ENCODE measurements at regions not wholly inside any gene's neighbourhood (a gene's known extent, or its start where the extent isn't known, plus 50 kb on each side); places are given as distances from the start of the nearest gene placed in this dataset.
"Not testable (repeated sequence)": the region's sequence is repeated elsewhere in the genome, so short reads cannot be mapped to it uniquely, and the experiment has no call there.

DNA sequence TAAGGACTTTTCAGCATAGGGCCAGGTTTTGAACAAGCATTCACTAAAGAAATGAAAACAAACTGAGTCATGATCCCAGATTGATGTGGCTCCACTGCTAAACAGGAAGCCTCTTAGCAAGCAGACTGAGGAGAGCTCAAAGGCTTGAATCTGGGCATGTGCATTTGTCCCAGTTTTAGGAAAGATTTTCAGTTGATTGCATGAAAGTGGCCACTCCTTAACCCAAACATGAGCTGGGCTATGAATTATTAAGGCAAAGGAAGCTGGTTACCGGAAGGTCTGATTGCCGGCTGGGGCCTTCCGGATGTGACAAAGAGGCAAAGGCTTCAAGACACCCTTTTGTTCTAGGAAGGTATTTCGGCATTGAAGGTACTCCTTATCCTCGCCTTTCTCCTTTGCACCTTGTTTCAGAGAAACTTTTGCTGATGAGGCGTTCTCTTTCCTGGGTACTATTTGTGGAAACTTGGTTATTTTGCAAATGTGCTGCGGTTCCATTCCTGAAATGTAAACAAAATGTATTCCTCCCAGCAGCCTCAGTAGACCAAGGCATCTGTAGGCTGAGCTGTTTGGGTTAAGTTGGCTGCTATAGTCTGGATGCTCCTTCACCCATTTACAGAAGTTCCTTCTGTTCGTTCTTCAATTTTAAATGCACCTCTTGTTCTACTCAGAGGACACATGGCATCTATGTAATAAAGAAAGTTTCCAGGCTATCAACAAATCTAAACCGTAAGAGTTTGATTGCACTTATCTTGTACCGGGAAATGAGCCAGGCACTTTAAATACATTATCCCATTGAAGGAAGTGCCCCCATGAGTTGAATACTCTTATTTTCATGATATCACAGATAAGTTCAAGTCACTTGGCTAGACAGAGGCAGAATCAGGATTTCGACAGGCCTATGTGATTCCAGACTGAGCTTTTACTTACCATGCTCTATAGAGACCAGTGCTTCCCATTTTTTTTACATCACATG lies 115.6 kb upstream of the METAP2 start:
- TF ChIP-seq, protein P1, sequence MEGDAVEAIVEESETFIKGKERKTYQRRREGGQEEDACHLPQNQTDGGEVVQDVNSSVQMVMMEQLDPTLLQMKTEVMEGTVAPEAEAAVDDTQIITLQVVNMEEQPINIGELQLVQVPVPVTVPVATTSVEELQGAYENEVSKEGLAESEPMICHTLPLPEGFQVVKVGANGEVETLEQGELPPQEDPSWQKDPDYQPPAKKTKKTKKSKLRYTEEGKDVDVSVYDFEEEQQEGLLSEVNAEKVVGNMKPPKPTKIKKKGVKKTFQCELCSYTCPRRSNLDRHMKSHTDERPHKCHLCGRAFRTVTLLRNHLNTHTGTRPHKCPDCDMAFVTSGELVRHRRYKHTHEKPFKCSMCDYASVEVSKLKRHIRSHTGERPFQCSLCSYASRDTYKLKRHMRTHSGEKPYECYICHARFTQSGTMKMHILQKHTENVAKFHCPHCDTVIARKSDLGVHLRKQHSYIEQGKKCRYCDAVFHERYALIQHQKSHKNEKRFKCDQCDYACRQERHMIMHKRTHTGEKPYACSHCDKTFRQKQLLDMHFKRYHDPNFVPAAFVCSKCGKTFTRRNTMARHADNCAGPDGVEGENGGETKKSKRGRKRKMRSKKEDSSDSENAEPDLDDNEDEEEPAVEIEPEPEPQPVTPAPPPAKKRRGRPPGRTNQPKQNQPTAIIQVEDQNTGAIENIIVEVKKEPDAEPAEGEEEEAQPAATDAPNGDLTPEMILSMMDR (IDR thresholded peaks at IDR 0.05), result no peak
- TF ChIP-seq POLR2AphosphoS5 (IDR thresholded peaks at IDR 0.05), result no peak
- no peak for DNase-seq (ENCODE audit: low spot score in 2 of 2)
- Histone ChIP-seq H3K36me3 (no peaks in the 10 kb centered on the region), H3K9me3 (no peaks in the 10 kb centered on the region), H3K27me3 (no peaks in the 10 kb centered on the region), H3K27ac (no peak overlapping the region), H3K4me3 (no peak overlapping the region), H3K4me1 (no peaks in the 10 kb centered on the region)
- intact Hi-C loops (cut with DNase I; ENCODE audit: low total_unique reads), result no loop called here

DNA sequence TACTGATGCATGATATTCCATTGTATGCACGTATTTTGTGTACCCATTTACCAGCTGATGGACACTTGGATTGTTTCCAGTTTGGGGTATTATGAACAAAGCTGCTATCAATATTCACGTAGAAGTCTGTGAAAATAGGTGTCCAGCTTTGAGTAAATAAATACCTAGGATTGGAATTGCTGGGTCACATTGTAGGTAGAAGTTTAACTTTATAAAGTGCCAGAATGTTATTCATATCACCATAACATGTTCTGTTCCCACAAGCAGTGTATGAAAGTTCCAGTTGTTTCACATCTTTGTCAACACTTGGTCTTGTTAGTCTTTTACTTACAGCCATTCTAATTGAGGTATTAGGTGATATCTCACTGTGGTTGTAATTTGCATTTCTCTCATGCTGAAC lies 108.0 kb upstream of the METAP2 start:
- no peak for DNase-seq (ENCODE audit: low spot score in 2 of 2)
- TF ChIP-seq POLR2AphosphoS5 (IDR thresholded peaks at IDR 0.05) (no peak), POLR2A (IDR thresholded peaks at IDR 0.05) (no peak)
- TF ChIP-seq, protein P1 (IDR thresholded peaks at IDR 0.05), result no peak
- Histone ChIP-seq H3K4me3 (no peak overlapping the region), H3K27ac (no peak overlapping the region), H3K36me3 (no peaks in the 10 kb centered on the region), H3K9me3 (no peaks in the 10 kb centered on the region), H3K4me1 (no peaks in the 10 kb centered on the region), H3K27me3 (no peaks in the 10 kb centered on the region)
- intact Hi-C loops (cut with DNase I; ENCODE audit: low total_unique reads), result loop anchor here (2.0 kb wide), 1 partner anchor 51 kb away; no protein-coding TSS in a partner anchor

DNA sequence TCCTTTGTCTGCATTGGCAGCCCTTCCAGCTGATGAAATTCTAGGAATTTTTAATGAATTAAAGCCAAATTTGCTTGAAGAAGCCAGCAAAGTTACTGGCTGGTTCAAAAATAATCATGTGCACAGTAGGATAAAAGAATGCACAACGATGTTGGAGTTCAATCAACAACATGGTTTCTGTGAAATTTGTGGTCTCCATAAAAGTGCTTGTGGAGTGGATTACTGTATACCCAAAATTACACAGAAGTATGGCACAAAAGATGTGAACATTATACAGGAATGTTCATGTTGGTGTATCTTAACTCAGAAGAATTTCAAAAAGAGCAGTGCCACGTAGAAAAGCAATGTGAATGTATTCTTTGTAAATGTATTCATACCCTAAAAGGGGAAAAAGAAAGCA lies 105.0 kb upstream of the METAP2 start:
- no peak overlapping the region for H3K4me3 ChIP-seq
- no peaks in the 10 kb centered on the region for H3K4me1 ChIP-seq
- TF ChIP-seq POLR2A (IDR thresholded peaks at IDR 0.05), result no peak
- TF ChIP-seq, protein P1 (IDR thresholded peaks at IDR 0.05), result no peak
- no peak for TF ChIP-seq POLR2AphosphoS5 (IDR thresholded peaks at IDR 0.05)
- no peaks in the 10 kb centered on the region for H3K9me3 ChIP-seq
- intact Hi-C loops (cut with DNase I; ENCODE audit: low total_unique reads), result no loop called here
- H3K27me3 ChIP-seq, result no peaks in the 10 kb centered on the region
- no peaks in the 10 kb centered on the region for H3K36me3 ChIP-seq
- no peak overlapping the region for H3K27ac ChIP-seq
- DNase-seq (ENCODE audit: low spot score in 2 of 2), result no peak

DNA sequence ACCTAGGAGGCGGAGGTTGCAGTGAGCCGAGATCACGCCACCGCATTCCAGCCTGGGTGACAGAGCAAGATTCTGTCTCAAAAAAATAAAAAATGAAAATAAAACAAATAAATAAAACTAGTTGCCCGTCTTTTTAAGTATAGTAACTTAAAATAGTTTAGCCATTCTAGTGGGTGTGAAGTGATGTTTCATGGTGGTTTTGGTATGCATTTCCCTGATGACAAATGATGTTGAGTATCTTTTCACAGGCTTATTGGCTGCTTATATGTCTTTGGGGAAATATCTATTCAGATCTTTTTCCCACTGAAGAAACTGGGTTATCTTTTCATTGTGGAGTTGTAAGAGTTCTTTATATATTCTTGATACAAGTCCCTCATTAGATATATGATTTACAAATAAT lies 102.4 kb upstream of the METAP2 start:
- intact Hi-C loops (cut with DNase I; ENCODE audit: low total_unique reads), result no loop called here
- DNase-seq (ENCODE audit: low spot score in 2 of 2), result no peak
- no peaks in the 10 kb centered on the region for H3K4me1 ChIP-seq
- H3K4me3 ChIP-seq, result no peak overlapping the region
- no peaks in the 10 kb centered on the region for H3K27me3 ChIP-seq
- no peak for TF ChIP-seq POLR2AphosphoS5 (IDR thresholded peaks at IDR 0.05)
- TF ChIP-seq, protein P1 (IDR thresholded peaks at IDR 0.05), result no peak
- TF ChIP-seq POLR2A (IDR thresholded peaks at IDR 0.05), result no peak
- H3K27ac ChIP-seq, result no peak overlapping the region
- no peaks in the 10 kb centered on the region for H3K9me3 ChIP-seq
- H3K36me3 ChIP-seq, result no peaks in the 10 kb centered on the region

DNA sequence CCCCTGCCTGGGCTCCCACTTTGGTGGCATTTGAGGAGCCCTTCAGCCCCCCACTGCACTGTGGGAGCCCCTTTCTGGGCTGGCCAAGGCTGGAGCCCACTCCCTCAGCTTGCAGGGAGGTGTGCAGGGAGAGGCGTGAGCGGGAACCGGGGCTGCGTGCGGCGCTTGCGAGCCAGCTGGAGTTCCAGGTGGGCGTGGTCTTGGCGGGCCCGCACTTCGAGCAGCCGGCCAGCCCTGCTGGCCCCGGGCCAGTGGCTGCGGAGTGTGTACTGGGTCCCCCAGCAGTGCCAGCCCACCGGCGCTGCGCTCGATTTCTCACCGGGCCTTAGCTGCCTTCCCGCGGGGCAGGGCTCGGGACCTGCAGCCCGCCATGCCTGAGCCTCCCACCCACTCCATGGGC lies 94.5 kb upstream of the METAP2 start:
- H3K4me1 ChIP-seq; H3K4me3 ChIP-seq; DNase-seq (ENCODE audit: low spot score in 2 of 2); H3K27ac ChIP-seq; intact Hi-C loops (cut with DNase I; ENCODE audit: low total_unique reads); H3K27me3 ChIP-seq; H3K9me3 ChIP-seq; H3K36me3 ChIP-seq: not testable (repeated sequence)

DNA sequence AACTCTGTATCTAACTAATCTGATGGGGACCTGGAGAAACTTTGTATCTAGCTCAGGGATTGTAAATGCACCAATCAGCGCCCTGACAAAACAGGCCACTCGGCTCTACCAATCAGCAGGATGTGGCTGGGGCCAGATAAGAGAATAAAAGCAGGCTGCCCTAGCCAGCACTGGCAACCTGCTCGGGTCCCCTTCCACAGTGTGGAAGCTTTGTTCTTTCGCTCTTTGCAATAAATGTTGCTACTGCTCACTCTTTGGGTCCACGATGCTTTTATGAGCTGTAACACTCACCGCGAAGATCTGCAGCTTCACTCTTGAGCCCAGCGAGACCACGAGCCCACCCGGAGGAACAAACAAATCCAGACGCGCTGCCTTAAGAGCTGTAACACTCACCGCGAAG lies 93.6 kb upstream of the METAP2 start:
- DNase-seq (ENCODE audit: low spot score in 2 of 2); H3K9me3 ChIP-seq; H3K27ac ChIP-seq; H3K36me3 ChIP-seq; H3K4me3 ChIP-seq; H3K4me1 ChIP-seq; intact Hi-C loops (cut with DNase I; ENCODE audit: low total_unique reads); H3K27me3 ChIP-seq: not testable (repeated sequence)
